ENCODE measurements at regions not wholly inside any gene's neighbourhood (a gene's known extent, or its start where the extent isn't known, plus 50 kb on each side); places are given as distances from the start of the nearest gene placed in this dataset.

DNA sequence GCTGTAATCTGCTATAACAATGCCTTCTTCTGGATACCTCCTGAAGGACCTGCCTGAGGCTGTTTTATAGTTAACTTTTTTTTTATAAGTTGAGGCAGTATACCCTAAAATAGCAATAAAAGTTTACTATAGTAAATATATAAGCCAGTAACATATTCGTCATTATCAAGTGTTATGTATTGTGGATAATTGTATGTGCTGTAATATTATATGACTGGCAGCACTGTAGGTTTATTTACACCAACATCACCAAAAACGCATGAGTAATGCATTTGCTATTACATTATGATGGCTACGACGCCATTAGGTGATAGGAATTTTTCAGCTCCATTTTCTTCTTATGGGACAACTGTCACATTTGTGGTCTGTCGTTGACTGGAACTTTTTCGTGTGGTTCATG lies 237.2 kb upstream of the PITX2 start:
- TF ChIP-seq, protein P1, sequence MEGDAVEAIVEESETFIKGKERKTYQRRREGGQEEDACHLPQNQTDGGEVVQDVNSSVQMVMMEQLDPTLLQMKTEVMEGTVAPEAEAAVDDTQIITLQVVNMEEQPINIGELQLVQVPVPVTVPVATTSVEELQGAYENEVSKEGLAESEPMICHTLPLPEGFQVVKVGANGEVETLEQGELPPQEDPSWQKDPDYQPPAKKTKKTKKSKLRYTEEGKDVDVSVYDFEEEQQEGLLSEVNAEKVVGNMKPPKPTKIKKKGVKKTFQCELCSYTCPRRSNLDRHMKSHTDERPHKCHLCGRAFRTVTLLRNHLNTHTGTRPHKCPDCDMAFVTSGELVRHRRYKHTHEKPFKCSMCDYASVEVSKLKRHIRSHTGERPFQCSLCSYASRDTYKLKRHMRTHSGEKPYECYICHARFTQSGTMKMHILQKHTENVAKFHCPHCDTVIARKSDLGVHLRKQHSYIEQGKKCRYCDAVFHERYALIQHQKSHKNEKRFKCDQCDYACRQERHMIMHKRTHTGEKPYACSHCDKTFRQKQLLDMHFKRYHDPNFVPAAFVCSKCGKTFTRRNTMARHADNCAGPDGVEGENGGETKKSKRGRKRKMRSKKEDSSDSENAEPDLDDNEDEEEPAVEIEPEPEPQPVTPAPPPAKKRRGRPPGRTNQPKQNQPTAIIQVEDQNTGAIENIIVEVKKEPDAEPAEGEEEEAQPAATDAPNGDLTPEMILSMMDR (IDR thresholded peaks at IDR 0.05; ENCODE audit: poor library complexity), result no peak
- TF ChIP-seq EZH2 (IDR thresholded peaks at IDR 0.05; ENCODE audit: borderline replicate concordance), result no peak
- no peak for TF ChIP-seq EZH2phosphoT487 (IDR thresholded peaks at IDR 0.05; ENCODE audit: low read depth, severe bottlenecking, unreplicated experiment)
- WGBS (ENCODE audit: low lambda C conversion rate, missing lambda C conversion rate), result 62% methylated on average over 6 of the region's 6 CpGs
- no peak for DNase-seq (ENCODE audit: low spot score)
- H3K27me3 ChIP-seq, result no peaks in the 10 kb centered on the region
- H3K9me2 ChIP-seq (replicated peaks; ENCODE audit: insufficient read depth), result no peaks in the 10 kb centered on the region
- H3K27ac ChIP-seq, result no peak overlapping the region
- no peaks in the 10 kb centered on the region for H3K79me2 ChIP-seq
- no peaks in the 10 kb centered on the region for H4K20me1 ChIP-seq (ENCODE audit: insufficient read depth, poor library complexity, severe bottlenecking)
- no peaks in the 10 kb centered on the region for H3K9me3 ChIP-seq (ENCODE audit: low read depth)
- no peak overlapping the region for H3K4me2 ChIP-seq
- H2AFZ ChIP-seq, result no peak overlapping the region
- no peaks in the 10 kb centered on the region for H3K36me3 ChIP-seq (replicated peaks; ENCODE audit: insufficient read depth, low read depth)
- no peak overlapping the region for H3K4me3 ChIP-seq
- no peaks in the 10 kb centered on the region for H3K4me1 ChIP-seq (ENCODE audit: insufficient read depth)

DNA sequence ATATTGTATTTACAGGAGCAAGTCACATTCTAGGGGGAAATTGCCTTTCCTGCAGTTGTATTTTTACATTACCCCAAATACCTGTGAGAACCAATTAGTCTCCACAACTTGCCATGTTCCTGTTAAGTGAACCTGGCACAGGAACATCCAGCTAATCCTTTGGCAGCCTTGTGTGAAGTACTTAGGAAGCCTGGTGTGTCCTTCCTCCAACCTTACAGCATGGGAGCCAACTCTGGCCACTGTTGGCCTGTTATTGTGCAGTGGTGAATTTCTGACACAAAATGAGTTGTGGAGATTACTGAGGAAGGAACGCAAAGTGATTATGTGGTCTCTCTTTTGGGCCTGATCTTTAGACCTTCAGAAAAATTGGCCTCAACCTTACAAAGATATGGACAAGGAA lies 238.0 kb upstream of the PITX2 start:
- Histone ChIP-seq H3K4me1 (ENCODE audit: insufficient read depth) (no peaks in the 10 kb centered on the region), H3K9me2 (replicated peaks; ENCODE audit: insufficient read depth) (no peaks in the 10 kb centered on the region), H3K27me3 (no peaks in the 10 kb centered on the region), H4K20me1 (ENCODE audit: insufficient read depth, poor library complexity, severe bottlenecking) (no peaks in the 10 kb centered on the region), H3K79me2 (no peaks in the 10 kb centered on the region), H3K27ac (no peak overlapping the region), H3K9me3 (ENCODE audit: low read depth) (no peaks in the 10 kb centered on the region), H3K4me3 (no peak overlapping the region), H3K4me2 (no peak overlapping the region), H3K36me3 (replicated peaks; ENCODE audit: insufficient read depth, low read depth) (no peaks in the 10 kb centered on the region), H2AFZ (no peak overlapping the region)
- 100% methylated on average over 1 of the region's 1 CpG for WGBS (ENCODE audit: low lambda C conversion rate, missing lambda C conversion rate)
- TF ChIP-seq, protein P1 (IDR thresholded peaks at IDR 0.05; ENCODE audit: poor library complexity), result no peak
- no peak for TF ChIP-seq EZH2 (IDR thresholded peaks at IDR 0.05; ENCODE audit: borderline replicate concordance)
- no peak for DNase-seq (ENCODE audit: low spot score)

DNA sequence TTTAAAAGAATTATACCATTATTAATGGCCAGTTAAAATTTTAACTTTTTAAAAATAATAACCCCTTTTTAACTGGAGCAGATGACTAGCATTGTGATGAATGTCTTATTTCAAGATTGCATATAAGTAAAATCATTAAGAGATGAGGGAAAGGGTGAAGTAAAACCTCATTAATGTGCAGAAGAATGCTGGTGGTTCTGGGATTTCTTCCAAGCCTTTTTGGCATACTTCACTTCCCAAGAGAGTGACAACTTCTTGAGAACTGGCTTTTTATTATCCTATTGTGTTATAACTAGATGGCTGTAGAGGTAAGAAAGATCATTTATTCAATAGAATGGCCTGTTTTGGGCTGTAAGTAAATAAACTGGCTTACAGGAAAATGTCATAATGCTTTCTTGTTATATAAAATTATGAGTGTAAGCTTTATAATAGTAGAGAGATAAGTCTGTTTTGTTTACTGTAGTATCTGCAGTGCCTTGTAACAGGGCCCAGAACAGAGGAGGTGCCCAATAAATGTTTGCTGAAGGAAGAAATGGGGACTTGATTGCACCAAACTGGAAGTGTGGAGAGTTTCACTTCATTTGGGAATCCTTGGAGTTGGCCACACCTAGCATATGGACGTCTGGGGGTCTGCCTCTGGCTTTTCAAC lies 242.9 kb upstream of the PITX2 start:
- Histone ChIP-seq H3K4me1 (ENCODE audit: insufficient read depth) (no peaks in the 10 kb centered on the region), H3K4me3 (no peak overlapping the region), H3K27me3 (no peaks in the 10 kb centered on the region), H2AFZ (no peak overlapping the region), H4K20me1 (ENCODE audit: insufficient read depth, poor library complexity, severe bottlenecking) (no peaks in the 10 kb centered on the region), H3K9me3 (ENCODE audit: low read depth) (no peaks in the 10 kb centered on the region), H3K9me2 (replicated peaks; ENCODE audit: insufficient read depth) (no peaks in the 10 kb centered on the region), H3K79me2 (no peaks in the 10 kb centered on the region), H3K27ac (no peak overlapping the region), H3K36me3 (replicated peaks; ENCODE audit: insufficient read depth, low read depth) (no peaks in the 10 kb centered on the region), H3K4me2 (no peak overlapping the region)
- WGBS (ENCODE audit: low lambda C conversion rate, missing lambda C conversion rate), result 27% methylated on average over 1 of the region's 1 CpG
- no peak for TF ChIP-seq EZH2 (IDR thresholded peaks at IDR 0.05; ENCODE audit: borderline replicate concordance)
- TF ChIP-seq EZH2phosphoT487 (IDR thresholded peaks at IDR 0.05; ENCODE audit: low read depth, severe bottlenecking, unreplicated experiment), result no peak
- TF ChIP-seq, protein P1 (IDR thresholded peaks at IDR 0.05; ENCODE audit: poor library complexity), result no peak
- DNase-seq (ENCODE audit: low spot score), result no peak
